Endodermal cell (in vitro differentiated cells): ENCODE measurements at regions not wholly inside any gene's neighbourhood (a gene's known extent, or its start where the extent isn't known, plus 50 kb on each side); places are given as distances from the start of the nearest gene placed in this dataset.

Experiments used
- DNase-seq: peaks from one replicate; pipeline ENCODE4 v3.0.0-alpha.2; 2017
- H3K27ac ChIP-seq: 2 replicates; pipeline ENCODE4 v1.5.1; 2013; ENCODE audit warnings: mild to moderate bottlenecking, low read depth, low read length, moderate library complexity
- H3K27me3 ChIP-seq: 2 replicates; pipeline ENCODE4 v1.6.1; 2013; ENCODE audit warnings: mild to moderate bottlenecking, low read length, moderate library complexity; ENCODE audit not compliant: insufficient read depth, control insufficient read depth, poor library complexity, severe bottlenecking
- H3K36me3 ChIP-seq: 2 replicates; pipeline ENCODE4 v1.7.0; 2013; ENCODE audit warnings: mild to moderate bottlenecking, low read length, moderate library complexity; ENCODE audit not compliant: control insufficient read depth, insufficient read depth
- H3K4me1 ChIP-seq: one replicate; pipeline ENCODE4 v1.7.0; 2013; ENCODE audit warnings: low read length; ENCODE audit not compliant: control insufficient read depth, insufficient read depth
- H3K4me3 ChIP-seq: 2 replicates; pipeline ENCODE4 v1.5.1; 2013; ENCODE audit warnings: mild to moderate bottlenecking, low read length, moderate library complexity
- H3K9ac ChIP-seq: 2 replicates; pipeline ENCODE4 v1.6.1; 2013; ENCODE audit warnings: mild to moderate bottlenecking, low read length, moderate library complexity; ENCODE audit not compliant: poor library complexity, severe bottlenecking; ENCODE audit errors: extremely low read depth
- H3K9me3 ChIP-seq: 2 replicates; pipeline ENCODE4 v1.6.1; 2013; ENCODE audit warnings: mild to moderate bottlenecking, low read length, moderate library complexity; ENCODE audit not compliant: control insufficient read depth
- H3K27ac Mint-ChIP-seq: 2 replicates; pipeline ENCODE4 v1.8.0; 2020; ENCODE audit warnings: mixed read lengths
- H3K27me3 Mint-ChIP-seq: 2 replicates; pipeline ENCODE4 v1.8.0; 2021; ENCODE audit warnings: mild to moderate bottlenecking, mixed read lengths; ENCODE audit not compliant: insufficient read depth
- H3K36me3 Mint-ChIP-seq: 2 replicates; pipeline ENCODE4 v1.8.0; 2020; ENCODE audit warnings: low read depth, mixed read lengths
- H3K4me1 Mint-ChIP-seq: 2 replicates; pipeline ENCODE4 v1.8.0; 2020; ENCODE audit warnings: mixed read lengths
- H3K4me3 Mint-ChIP-seq: 2 replicates; pipeline ENCODE4 v1.8.0; 2020; ENCODE audit warnings: mild to moderate bottlenecking, moderate library complexity, mixed read lengths
- H3K9me3 Mint-ChIP-seq: 2 replicates; pipeline ENCODE4 v1.8.0; 2020; ENCODE audit warnings: mild to moderate bottlenecking, mixed read lengths
- WGBS, 2 experiments: methylation state at CpG; one replicate each; pipeline versions ENCODE4 v1.1.5 to v1.1.7; 2013; ENCODE audit warnings: missing lambda C conversion rate in 2 of 2, mixed read lengths in 1 of 2; ENCODE audit not compliant: insufficient coverage in 1 of 2, insufficient read length in 1 of 2; 5-methylcytosine and 5-hydroxymethylcytosine counted together
- TF ChIP-seq, protein P1 (sequence below): fragments of 200-600 bp; sonication (generic); conservative IDR thresholded peaks from 2 replicates; pipeline ENCODE4 v1.5.0; 2021; ENCODE audit warnings: antibody characterized with exemption, mild to moderate bottlenecking

DNA sequence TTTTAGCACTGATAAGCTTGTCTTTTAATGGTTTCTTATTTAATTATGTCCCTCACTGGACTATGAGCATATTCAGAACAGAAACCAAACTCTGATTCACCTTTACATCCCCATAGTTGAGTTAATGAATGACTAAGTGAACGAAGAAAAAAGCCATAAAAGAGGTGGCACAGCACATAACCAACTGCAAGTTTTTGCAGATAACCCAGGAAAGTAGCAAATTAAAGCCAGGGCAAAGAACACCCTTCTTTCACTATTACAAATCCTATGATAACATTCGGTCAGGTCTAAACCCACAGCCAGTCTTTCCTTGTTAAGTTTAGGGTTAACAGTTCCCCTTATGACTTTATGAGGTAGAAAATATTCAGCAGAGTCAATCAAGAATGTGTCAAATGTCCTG, 102.7 kb downstream of the RIN2 start:
- TF ChIP-seq, protein P1, sequence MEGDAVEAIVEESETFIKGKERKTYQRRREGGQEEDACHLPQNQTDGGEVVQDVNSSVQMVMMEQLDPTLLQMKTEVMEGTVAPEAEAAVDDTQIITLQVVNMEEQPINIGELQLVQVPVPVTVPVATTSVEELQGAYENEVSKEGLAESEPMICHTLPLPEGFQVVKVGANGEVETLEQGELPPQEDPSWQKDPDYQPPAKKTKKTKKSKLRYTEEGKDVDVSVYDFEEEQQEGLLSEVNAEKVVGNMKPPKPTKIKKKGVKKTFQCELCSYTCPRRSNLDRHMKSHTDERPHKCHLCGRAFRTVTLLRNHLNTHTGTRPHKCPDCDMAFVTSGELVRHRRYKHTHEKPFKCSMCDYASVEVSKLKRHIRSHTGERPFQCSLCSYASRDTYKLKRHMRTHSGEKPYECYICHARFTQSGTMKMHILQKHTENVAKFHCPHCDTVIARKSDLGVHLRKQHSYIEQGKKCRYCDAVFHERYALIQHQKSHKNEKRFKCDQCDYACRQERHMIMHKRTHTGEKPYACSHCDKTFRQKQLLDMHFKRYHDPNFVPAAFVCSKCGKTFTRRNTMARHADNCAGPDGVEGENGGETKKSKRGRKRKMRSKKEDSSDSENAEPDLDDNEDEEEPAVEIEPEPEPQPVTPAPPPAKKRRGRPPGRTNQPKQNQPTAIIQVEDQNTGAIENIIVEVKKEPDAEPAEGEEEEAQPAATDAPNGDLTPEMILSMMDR, result no peak
- Histone ChIP-seq H3K27me3 (no peaks in the 10 kb centered on the region), H3K9me3 (no peaks in the 10 kb centered on the region), H3K4me3 (no peak overlapping the region), H3K27ac (no peak overlapping the region), H3K4me1 (no peaks in the 10 kb centered on the region), H3K9ac (no peak overlapping the region), H3K36me3 (no peaks in the 10 kb centered on the region)
- no peak for DNase-seq
- WGBS, 2 experiments, result 71 to 100% methylated on average over 1 to 2 of the region's 2 CpGs
- Mint-ChIP-seq H3K27me3 (no peaks in the 10 kb centered on the region), H3K4me3 (no peak overlapping the region), H3K36me3 (peaks cover 3% of the 10 kb centered on the region), H3K27ac (no peak overlapping the region), H3K9me3 (no peaks in the 10 kb centered on the region), H3K4me1 (no peaks in the 10 kb centered on the region)

DNA sequence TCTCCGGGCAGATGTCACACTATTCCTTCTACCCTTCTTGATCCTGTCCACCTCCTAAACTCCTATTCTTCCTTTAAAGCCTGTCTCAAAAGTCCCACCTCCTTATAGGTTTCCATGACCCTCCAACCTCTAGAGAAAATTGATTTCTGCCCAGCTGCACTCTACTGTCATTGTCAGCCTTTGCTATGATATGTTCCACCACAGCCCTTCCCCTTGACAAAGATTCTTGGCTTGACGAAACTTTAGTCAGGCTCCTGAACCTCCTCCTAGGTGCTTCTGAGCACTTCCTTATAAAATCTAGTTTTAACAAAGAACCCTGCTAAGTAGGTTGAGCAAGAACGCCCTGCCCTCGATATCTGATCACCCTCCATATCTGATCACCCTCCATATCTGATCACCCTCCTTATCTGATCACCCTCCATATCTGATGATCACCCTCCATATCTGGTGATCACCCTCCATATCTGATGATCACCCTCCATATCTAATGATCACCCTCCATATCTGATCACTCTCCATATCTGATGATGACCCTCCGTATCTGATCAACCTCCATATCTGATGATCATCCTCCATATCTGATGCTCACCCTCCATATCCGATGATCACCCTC, 103.2 kb downstream of the RIN2 start:
- DNase-seq, result no peak
- Mint-ChIP-seq H3K4me1 (no peaks in the 10 kb centered on the region), H3K27me3 (no peaks in the 10 kb centered on the region), H3K9me3 (peaks cover 2% of the 10 kb centered on the region), H3K4me3 (no peak overlapping the region), H3K27ac (no peak overlapping the region), H3K36me3 (peaks cover 4% of the 10 kb centered on the region)
- 84 to 86% methylated on average over 4 to 6 of the region's 6 CpGs for WGBS, 2 experiments
- Histone ChIP-seq H3K4me3 (no peak overlapping the region), H3K27me3 (no peaks in the 10 kb centered on the region), H3K4me1 (no peaks in the 10 kb centered on the region), H3K27ac (no peak overlapping the region), H3K9me3 (no peaks in the 10 kb centered on the region), H3K9ac (no peak overlapping the region), H3K36me3 (no peaks in the 10 kb centered on the region)
- TF ChIP-seq, protein P1, result no peak

DNA sequence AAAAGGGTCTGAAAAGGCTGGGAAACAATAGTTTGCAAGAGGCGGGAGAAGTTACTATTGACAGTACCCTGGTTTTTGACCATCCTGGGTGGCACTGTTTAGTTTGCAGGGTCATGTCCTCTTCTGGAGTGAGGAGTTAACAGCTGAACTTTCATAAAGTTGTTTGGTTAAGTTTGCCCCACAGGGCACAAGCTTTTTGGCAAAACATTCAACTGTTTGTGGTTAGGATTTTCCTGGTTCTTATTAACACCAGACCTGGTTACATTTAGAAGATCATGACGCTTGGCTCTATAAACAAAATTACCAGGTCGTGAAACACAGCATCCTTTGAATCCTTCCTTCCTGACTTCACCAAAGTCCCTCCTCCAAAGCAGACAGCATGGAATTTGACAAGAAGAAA, 106.1 kb downstream of the RIN2 start:
- H3K27me3 ChIP-seq, result no peaks in the 10 kb centered on the region
- TF ChIP-seq, protein P1, result no peak
- H3K36me3 ChIP-seq, result no peaks in the 10 kb centered on the region
- H3K9ac ChIP-seq, result no peak overlapping the region
- no peak overlapping the region for H3K27ac ChIP-seq
- no peak overlapping the region for H3K27ac Mint-ChIP-seq
- H3K9me3 ChIP-seq, result no peaks in the 10 kb centered on the region
- no peaks in the 10 kb centered on the region for H3K4me1 ChIP-seq
- H3K4me3 ChIP-seq, result no peak overlapping the region
- peaks cover 4% of the 10 kb centered on the region for H3K9me3 Mint-ChIP-seq
- no peaks in the 10 kb centered on the region for H3K4me1 Mint-ChIP-seq
- H3K36me3 Mint-ChIP-seq, result peaks cover 17% of the 10 kb centered on the region
- H3K27me3 Mint-ChIP-seq, result no peaks in the 10 kb centered on the region
- WGBS, 2 experiments, result 75 to 79% methylated on average over 3 of the region's 3 CpGs
- H3K4me3 Mint-ChIP-seq, result no peak overlapping the region
- no peak for DNase-seq
